Activated naive CD4-positive, alpha-beta T cell treated with Interleukin-2 at 50 U/mL for 16 hours (primary cell): ENCODE measurements at regions not wholly inside any gene's neighbourhood (a gene's known extent, or its start where the extent isn't known, plus 50 kb on each side); places are given as distances from the start of the nearest gene placed in this dataset.

Source experiments
- DNase-seq: peaks from one replicate; pipeline ENCODE4 v3.0.0-alpha.2; 2020

DNA sequence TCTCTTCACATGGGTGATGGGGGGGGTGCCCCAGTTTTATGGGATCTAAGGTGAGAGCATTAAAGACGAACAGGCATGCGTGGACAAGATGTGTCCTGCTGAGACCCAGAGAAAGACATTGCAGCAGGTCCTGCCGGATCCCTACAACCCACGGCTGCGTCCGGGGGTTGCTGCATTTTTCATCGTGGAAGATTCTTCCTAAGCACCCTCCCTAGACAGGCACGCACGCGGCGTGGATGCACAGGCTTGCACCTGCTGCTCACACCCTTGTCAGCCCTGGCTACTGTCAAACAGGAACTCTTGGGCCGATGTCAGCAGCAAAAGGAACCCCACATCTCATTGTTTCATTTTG, 280.6 kb upstream of the RTL1 start:
- no peak for DNase-seq

DNA sequence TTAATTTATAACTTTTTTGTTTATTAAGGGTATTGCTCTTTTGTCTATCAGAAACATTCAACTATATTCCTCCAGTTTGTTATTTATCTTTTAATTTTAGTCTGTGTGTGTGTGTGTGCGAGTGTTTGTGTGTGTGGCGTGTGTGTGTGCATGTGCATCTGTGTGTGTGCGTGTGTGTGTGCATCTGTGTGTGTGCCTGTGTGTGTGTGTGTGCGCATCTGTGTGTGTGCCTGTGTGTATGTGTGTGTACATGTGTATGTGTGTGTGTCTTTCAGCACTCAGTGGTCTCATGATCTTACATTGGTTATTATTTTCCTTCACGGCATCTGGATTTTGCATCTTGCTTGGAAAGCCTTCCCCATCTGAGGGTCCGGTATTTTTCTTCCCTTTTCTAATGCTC, 281.1 kb upstream of the RTL1 start:
- DNase-seq, result no peak

DNA sequence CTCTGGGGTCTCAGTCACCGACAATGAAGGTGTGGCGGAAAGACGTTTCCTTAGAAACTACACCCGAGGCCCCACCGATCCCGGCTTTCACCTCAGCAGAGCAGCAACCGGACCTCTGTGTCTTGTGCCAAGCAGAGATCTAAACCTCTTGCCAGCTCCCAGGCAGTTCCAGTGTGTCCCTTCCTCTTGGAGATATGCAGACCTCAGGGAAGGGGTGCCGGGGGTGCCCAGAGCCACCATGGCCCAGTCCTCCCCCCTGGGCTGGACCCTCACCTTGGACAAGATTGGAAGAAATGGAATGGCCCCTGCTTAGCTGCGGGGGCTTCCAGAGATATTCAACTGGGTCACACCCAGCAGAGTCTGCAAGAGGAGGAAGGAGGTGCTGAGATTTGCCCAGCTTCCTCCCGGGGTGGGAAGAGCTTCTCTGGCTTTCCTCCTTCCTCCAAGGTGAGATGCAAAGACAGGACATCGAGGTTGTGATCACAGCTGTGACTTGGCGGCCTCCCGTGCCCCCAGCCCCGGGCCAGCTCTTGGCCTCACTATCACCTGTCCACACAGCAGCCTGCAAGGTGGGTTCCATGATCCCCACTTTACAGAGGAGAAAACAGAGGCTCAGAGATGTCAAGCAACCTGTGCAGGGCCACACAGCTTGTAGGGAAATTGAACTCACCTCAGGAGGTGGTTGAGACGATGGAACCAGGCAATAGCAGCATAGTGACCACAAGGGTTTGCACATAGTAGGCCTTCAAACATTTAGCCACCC, 281.7 kb upstream of the RTL1 start:
- DNase-seq, result no peak

DNA sequence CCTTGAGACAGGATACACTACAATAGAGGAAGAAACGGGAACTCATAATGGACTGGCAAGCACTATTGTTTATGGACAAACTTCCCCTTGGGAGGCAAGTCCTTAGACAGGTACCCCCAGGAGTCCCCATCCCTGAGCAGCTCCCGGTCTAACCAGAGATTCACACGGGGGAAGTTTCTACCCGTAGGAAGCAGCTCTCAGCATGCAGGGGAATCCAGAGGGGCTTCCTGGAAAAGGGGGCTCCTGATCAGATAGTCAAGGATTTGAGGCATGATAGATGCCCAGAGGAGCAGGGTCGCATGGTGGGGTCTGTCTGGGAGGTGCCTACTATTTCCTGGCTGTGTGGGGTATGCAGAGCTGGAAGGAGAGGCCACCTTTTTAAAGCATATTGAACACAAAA, 282.4 kb upstream of the RTL1 start:
- no peak for DNase-seq

DNA sequence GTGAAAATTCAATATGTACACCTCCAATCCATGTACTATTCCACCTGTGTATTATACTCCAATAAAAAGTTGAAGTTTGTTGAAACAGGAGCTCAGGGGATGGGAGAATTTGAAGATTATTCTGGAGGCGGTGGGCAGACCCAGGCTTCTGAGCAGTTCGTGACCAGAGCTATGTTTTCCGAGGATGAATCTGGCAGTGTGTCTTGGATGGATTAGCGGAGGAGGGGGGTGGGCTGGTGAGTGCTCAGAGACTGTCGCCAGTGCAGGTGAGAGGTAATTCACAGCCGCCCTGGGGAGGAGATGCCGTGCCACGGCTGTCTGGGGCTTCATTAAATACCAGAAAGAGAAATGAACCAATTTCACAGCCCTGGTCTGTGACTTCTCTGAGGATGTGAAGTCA, 283.0 kb upstream of the RTL1 start:
- no peak for DNase-seq

DNA sequence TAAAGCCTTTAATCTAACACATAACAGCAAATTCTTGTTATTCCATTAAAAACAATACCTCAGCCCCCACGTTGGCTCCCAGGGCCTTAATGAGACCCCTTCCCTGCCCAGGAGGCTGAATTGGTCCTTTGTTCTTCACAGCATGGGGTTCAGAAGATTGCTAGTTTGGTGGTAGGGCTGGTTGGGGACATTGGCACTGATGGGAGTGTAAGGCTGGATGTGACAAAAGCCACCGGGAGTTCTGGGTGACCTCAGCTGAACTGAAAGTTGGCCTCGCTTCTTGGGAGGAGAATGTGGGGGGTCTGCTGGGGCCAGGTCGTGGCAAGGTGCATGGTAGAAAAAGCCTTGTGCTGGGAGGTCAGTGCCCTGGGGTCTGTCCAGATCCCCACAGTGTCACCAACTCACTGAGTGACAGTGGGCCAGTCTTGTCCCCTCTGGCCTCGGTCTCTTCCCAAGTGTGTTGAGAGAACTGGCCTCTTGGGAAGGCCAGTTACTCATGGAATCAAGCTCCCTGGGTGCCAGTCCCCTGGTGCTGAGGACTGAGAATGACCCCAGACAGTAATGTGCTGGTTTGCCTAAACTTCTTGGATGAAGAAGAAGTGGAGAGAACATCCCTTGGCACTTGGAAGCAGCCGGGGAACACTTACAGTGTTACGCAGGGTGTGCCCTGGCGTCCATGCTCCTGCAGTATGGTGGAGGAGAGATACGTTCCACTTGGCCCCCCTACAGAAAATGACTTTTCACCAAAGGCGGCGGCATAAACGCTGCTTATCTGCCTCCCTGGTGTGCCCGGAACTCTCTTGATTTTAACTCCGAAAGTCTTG, 283.7 kb upstream of the RTL1 start:
- DNase-seq, result no peak

DNA sequence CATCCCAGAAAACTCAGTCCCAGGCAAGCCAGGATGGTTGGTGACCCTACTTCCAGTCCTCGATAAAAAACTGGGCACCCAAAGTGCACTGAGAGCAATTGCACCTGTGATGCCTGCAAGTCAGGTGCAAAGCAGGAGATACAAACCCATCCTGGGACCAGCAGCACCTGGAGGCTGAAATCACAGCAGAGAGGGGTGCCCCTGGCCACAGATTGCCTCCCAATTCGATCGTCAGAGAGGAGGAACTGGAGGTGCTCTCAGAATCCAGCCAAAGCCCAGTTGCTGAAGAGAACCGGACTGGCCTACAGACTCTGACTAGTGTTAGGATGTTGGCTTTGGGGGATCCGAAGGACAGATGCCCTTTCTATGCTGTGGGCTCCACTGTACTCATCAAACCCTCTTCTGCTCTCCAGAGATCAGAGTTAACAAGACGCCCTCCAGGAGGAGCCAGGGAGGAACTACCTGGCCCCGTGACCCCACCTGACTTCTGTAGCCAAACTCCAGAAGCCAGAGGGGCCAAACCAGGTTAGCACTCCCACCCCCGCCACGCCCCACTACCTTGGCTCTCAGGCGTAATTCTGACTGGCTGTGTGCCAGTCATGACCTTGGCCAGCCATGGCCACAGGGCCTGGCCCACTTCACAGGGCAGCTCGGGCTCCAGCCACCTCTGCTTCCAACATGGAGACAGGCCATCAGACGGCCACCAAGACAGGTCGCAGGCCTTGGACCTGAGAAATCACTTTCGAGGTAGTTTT, 284.5 kb upstream of the RTL1 start:
- no peak for DNase-seq

DNA sequence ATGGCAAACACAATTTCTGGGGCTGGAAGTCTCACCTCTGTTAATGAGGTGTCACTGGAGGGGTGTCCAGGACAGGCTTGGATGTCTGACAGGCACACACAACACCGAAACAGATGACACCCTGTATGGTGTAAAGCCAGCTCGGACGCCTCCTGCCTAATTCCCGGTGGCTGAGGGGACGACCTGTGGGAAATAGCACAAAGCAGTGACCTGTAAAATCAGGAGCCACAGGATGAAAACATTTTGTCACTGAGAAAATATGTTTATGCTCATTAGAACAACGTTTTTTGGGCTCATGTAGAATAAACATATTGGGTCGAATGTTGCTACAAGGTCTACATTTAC, 285.0 kb upstream of the RTL1 start:
- no peak for DNase-seq

DNA sequence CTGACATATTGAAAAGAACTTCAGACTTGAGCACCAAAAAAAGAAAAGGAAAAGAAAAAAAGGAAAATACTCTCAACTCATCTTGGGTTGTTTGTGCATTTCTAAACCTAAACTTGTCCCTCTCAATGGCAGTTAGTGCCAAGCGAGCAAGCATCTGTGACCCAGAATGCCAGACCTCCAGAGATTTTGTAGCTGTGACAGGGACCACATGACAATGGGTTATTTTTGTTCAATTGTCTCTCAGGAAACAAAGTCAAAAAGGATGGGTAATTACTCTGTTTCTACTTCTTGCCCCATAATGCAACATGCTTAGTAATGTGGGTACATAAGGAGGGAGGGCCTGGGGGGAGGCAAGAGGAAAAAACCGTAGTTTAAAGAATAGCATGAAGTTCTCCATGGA, 285.7 kb upstream of the RTL1 start:
- no peak for DNase-seq

DNA sequence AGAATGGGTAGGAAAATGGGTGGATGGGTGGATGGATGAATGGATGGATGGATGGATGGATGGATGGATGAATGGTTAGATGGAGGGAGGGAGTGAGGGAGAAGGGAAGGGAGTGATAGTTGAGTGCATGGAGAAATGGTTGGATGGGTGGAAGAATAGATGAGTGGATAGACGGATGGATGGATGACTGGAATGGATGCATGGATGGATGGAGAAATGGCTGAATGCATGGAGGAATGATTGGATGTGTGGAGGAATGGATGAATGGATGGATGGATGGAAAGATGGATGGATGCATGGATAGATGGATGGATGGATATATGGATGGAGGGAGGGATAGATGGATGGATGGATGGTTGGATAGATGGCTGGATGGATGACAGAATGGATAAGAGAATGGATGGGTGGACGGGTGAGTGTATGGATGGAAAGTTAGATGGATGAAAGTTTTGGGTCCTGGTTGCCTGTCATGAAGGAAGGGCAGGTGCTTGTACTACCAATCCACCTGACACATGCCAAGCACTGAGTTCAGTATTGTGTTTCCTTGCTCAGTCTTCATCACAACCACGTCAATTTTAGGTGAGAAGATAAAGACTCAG, 286.5 kb upstream of the RTL1 start:
- no peak for DNase-seq

DNA sequence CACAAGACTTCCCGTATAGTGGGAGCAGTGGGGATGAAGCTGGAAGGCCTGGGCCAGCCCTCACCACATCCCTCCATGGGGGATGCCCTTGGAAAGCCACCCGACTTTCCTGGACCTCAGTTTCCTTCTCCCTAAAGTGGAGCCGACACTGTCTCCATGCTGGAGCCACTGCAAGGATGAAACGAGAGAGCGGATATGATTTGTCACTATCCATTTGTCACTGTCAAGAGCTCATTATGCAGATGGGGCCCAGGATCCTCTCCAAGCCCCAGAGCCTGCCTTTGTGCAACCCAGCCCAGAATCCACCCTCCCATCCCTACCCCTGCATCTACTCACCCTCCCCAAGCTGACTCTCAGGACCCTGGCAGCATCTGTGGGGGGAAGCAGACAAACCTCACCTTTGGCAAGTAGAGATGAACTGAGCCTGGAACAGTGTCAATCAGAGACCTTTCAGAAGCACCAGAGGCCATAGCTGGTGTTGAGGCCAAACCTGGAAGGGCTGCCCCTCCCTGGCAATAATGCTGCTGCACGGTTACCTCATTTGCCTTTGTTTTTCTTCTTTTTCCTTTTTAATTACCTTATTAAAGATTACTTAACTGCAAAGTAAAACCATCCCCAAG, 287.7 kb upstream of the RTL1 start:
- DNase-seq, result no peak

DNA sequence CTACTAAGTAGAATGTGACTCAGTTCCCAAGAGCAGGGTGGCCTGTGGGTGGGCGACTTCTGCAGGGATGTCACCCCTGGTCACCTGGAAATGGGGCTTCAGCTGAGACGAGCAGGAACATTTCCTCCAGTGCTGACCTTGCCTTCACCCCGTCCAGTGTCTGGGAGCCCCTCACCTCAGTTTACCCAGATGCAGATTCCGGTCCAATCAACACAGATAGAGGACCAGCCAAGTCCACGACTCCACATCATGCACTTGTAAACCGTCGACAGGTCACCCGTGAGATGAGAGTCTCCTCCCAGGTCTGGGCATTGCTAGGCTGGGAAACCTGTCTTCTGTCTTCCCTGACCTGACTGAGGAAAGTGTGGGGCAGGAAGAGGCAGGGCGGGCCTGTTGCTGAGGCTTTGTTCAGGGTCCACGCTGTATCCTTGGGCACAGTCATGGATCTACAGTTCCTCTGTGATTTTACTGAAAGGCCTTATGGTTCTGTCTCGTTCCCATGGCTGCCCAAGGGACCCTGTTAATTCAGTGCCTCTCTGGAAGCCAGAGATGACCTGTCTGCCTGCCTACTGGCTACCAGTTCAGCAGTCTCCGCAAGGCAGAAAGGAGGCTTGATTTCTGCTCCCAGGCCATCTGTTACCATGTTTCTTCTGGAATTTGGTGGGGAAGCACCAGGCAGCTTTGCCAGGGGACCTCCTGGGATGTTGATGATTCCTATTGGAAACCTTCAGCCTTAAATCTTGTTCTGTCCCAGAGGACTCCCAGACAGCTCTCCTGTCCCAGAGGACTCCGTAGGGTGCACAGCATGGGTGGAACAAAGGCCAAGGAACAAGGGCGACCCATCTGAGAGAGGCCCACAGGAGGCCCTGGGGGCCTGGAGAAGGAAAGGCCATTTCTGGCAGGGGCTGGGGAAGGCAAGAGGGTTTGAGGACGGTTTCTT, 288.5 kb upstream of the RTL1 start:
- no peak for DNase-seq

DNA sequence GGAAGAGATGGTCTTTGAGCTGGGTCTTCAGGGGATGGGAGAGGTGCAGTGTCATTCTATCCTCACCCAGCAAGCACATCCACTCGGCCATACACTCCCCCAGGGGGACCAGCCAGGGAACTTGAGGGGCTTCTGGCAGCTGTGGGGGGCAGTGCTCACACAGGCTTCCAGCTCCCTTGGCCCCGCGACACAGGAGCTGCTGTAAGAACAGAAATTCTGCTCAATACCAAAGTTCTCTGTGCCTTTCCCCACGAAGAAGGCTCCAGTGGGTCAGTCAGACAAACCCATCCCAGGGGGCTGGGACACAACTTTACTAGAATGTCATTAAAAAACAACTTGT, 289.1 kb upstream of the RTL1 start:
- DNase-seq, result no peak

DNA sequence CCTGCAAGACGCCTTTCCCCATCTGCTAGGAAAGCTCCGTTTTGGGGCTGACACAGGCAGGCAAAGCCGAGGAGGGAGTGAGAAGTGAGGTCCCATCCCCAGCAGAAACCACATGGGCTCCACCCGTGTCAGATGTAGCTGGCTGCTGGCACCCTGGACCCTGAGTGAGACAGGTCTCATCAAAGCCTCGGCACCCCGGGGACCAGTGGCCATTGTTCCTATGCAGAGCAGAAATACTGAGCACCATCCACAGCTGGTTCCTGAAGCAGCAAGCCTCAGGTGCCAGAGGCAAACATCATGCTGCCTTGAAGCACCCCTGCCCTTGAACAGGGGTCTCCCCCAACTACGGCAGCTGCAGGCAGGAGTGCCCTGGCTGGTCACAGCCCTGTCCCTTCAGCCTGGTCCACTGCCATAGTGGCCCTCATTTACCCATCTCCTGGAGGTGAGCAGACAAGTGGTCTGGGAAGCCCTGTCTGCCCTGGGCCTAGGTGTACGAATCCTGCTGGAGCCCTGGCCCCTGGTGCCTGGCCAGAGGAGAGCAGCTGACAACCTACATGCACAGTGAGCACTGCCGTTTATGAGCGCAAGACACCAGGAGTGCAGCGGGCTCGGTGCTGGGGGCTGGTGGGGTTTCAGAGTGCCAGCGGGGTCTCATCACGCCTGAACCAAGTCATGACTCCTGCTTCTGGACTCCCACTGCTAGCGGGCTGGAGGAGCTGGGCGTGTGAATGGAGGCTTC, 289.8 kb upstream of the RTL1 start:
- DNase-seq, result no peak

DNA sequence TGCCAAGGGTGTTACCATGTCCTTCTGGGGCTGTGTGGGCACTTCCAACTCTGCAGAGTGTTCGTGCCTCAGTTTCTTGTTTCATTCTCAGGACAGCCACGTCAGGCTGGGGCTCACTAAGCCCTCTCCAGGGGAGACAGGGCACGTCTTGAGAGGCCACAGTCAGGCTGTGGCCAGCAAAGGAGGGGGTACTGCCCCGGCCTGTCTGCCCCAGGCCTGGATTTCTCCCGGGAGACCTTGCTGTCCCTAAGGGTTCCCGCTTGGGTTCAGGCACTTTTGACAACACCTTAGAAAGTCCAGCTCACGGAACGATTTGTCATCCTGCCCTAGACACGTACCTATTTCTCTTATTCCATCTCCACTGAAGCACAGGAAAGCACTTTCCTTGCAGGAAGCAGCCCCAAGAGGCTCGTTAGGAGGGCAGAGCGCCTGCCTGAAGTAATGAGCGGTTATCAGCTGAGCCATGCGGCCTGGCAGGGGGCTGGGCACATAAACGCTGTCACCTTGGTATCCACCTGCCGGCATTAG, 290.4 kb upstream of the RTL1 start:
- no peak for DNase-seq

DNA sequence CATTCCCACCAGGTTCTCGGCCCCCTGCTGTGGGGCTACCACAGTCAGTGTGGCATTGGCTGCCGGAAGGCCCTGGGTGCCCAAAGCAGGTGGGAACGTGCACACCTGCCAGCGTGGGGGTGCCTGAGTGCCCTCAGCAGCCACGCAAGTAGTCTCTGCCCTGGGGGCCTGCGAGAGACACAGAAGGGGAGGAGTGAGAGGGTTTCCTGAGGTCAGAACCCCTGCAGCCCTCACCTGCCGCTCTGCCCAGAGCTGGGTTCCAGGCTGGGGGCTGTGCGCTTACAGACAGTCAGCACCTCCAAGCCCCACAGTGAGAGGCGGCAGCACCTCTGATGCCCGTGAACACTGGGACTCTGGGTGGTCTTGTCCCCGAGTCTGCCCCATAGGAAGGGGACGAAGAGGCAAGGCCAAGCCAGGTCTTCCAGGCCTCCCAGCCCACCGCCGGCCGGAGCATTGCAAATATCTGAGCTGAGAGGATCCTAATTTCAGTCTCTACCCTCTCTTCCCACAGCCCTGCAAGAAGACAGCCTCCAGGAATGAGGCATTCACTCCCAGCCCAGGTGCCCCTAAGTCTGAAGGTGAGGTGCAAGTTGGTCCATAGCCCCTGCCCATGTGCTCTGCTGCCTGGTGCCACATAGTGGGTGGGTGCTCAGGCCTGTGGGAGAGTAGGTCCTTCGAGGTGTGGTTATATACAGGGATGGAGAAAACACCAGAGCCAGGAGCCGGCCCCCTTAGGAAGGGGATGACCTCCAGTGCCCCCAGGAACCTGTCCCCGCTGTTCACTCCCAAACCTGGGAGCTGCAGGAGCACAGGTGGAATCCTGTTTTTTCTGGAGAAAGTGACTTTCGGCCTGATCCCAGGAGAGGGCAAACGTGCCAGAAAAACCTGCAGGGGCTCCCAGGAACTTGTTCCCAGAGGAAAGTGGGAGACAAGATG, 291.1 kb upstream of the RTL1 start:
- no peak for DNase-seq

DNA sequence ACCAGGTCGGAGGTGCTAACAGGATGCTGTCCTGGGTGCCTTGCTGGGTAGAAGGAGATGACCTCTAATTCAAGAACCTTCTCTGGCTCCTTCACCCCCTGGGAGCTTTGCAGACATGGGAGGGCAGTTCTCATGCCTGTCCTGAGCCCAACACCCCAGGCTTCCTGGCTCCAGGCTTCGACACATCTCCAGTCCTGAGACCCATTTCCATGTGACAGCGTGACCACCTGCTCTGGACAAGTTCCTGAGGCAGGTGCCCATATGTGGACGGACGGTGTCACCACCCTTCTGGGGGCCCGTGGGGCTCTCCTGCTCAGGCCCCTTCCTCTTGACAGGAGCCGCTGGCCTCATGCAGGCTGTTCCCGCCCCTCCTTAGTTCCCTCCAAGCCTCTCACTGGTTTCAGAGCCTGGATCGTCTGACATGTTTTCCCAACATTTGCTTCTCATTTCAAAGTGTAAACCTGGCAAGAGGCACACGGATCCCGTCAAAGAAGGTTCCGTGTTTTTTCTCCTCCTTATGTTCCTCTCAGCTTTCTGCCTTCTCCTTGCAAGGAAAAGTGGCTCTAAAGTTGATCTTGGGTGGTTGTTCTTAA, 291.9 kb upstream of the RTL1 start:
- DNase-seq, result no peak

DNA sequence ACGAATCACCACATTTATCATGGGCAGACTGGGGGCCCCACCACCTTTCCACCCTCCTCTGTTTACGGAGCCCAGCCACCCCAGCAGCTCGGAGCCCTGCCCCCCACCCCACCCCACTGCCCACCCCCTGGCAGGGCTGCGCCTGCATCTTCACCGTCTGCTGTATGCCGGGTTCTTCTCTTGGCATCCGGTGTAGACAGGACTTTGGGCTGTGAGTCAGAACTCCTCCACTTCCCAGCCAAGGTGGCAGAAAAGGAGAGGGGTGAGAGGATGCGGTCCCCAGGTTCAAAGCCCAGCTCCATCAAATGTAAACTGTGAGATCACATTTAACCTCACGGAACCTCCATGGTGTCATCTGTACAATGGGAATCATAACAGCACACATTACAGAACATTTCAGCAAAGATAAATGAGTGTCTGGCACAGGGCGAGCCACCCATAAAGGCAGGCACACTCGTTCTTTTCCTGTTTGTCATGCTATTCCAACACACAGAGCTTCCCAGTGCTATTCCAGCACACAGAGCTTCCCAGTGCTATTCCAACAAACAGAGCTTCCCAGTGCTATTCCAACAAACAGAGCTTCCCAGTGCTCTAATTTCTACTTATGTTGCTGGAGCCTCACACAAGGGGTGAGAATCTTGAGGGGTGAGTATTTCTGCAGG, 292.7 kb upstream of the RTL1 start:
- DNase-seq, result no peak
